ENCODE measurements at regions not wholly inside any gene's neighbourhood (a gene's known extent, or its start where the extent isn't known, plus 50 kb on each side); places are given as distances from the start of the nearest gene placed in this dataset.

DNA sequence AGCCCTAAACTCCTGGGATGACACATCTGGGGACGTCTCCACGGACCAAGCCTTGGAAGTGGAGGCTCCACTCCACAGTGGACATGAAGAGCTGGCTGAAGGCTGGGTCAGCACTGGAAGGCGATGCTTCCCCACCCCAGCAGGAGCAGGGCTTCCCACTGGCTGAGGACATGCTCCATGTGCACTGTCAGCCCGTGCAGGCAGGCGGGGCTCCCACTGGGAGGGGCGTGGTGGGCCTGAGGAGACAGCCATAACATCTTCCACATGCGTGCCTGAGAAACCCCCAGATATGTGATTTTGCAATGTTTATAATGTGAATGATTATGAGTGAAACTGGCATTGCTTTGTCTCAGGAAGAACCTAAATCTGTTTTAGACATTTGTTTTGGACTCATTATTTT is 231.3 kb downstream of the KLF13 start (continued):
- TF ChIP-seq, protein P1, sequence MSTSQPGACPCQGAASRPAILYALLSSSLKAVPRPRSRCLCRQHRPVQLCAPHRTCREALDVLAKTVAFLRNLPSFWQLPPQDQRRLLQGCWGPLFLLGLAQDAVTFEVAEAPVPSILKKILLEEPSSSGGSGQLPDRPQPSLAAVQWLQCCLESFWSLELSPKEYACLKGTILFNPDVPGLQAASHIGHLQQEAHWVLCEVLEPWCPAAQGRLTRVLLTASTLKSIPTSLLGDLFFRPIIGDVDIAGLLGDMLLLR (CRISPR knock-in tag; IDR thresholded peaks at IDR 0.05), result no peak
- TF ChIP-seq ZFP37 (CRISPR knock-in tag; IDR thresholded peaks at IDR 0.05; ENCODE audit: borderline replicate concordance) (no peak), HNF4G (IDR thresholded peaks at IDR 0.05; ENCODE audit: borderline replicate concordance, low read depth, low read length) (no peak), HNF4G (CRISPR knock-in tag; IDR thresholded peaks at IDR 0.05; ENCODE audit: borderline replicate concordance, low read depth) (no peak), ZNF317 (CRISPR knock-in tag; IDR thresholded peaks at IDR 0.05) (no peak), PHF8 (CRISPR knock-in tag; IDR thresholded peaks at IDR 0.05) (no peak), PAWR (CRISPR knock-in tag; IDR thresholded peaks at IDR 0.05; ENCODE audit: borderline replicate concordance) (no peak), CC2D1A (CRISPR knock-in tag; IDR thresholded peaks at IDR 0.05) (no peak), BRD4 (CRISPR knock-in tag; IDR thresholded peaks at IDR 0.05) (no peak)
- TF ChIP-seq, protein P2, sequence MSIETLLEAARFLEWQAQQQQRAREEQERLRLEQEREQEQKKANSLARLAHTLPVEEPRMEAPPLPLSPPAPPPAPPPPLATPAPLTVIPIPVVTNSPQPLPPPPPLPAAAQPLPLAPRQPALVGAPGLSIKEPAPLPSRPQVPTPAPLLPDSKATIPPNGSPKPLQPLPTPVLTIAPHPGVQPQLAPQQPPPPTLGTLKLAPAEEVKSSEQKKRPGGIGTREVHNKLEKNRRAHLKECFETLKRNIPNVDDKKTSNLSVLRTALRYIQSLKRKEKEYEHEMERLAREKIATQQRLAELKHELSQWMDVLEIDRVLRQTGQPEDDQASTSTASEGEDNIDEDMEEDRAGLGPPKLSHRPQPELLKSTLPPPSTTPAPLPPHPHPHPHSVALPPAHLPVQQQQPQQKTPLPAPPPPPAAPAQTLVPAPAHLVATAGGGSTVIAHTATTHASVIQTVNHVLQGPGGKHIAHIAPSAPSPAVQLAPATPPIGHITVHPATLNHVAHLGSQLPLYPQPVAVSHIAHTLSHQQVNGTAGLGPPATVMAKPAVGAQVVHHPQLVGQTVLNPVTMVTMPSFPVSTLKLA (IDR thresholded peaks at IDR 0.05), result no peak
- TF ChIP-seq, protein P3, sequence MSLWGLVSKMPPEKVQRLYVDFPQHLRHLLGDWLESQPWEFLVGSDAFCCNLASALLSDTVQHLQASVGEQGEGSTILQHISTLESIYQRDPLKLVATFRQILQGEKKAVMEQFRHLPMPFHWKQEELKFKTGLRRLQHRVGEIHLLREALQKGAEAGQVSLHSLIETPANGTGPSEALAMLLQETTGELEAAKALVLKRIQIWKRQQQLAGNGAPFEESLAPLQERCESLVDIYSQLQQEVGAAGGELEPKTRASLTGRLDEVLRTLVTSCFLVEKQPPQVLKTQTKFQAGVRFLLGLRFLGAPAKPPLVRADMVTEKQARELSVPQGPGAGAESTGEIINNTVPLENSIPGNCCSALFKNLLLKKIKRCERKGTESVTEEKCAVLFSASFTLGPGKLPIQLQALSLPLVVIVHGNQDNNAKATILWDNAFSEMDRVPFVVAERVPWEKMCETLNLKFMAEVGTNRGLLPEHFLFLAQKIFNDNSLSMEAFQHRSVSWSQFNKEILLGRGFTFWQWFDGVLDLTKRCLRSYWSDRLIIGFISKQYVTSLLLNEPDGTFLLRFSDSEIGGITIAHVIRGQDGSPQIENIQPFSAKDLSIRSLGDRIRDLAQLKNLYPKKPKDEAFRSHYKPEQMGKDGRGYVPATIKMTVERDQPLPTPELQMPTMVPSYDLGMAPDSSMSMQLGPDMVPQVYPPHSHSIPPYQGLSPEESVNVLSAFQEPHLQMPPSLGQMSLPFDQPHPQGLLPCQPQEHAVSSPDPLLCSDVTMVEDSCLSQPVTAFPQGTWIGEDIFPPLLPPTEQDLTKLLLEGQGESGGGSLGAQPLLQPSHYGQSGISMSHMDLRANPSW (CRISPR knock-in tag; IDR thresholded peaks at IDR 0.05; ENCODE audit: borderline replicate concordance), result no peak
- TF ChIP-seq, protein P4, sequence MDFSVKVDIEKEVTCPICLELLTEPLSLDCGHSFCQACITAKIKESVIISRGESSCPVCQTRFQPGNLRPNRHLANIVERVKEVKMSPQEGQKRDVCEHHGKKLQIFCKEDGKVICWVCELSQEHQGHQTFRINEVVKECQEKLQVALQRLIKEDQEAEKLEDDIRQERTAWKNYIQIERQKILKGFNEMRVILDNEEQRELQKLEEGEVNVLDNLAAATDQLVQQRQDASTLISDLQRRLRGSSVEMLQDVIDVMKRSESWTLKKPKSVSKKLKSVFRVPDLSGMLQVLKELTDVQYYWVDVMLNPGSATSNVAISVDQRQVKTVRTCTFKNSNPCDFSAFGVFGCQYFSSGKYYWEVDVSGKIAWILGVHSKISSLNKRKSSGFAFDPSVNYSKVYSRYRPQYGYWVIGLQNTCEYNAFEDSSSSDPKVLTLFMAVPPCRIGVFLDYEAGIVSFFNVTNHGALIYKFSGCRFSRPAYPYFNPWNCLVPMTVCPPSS (IDR thresholded peaks at IDR 0.05), result no peak

Data from HepG2 (cell line).